Activated T-cell treated with anti-CD3 and anti-CD28 coated beads, Interleukin-2, amount 50 U/mL, for 4 hours (primary cell): ENCODE measurements at regions not wholly inside any gene's neighbourhood (a gene's known extent, or its start where the extent isn't known, plus 50 kb on each side); places are given as distances from the start of the nearest gene placed in this dataset.

Experiments used
- ATAC-seq, 2 donors: fragments of 200-7000 bp; cut with Tn5 transposase; one replicate each; pipeline ENCODE4 v1.10.0; 2021
- DNase-seq: peaks from one replicate; pipeline ENCODE4 v3.0.0-alpha.2; 2020
- H3K27me3 Mint-ChIP-seq: one replicate; pipeline ENCODE4 v1.8.0; 2021; ENCODE audit warnings: low read depth, mixed read lengths
- H3K36me3 Mint-ChIP-seq: one replicate; pipeline ENCODE4 v1.8.0; 2022; ENCODE audit warnings: mixed read lengths; ENCODE audit not compliant: insufficient read depth
- H3K4me1 Mint-ChIP-seq: one replicate; pipeline ENCODE4 v1.8.0; 2021; ENCODE audit warnings: low read depth, mixed read lengths
- H3K4me3 Mint-ChIP-seq: one replicate; pipeline ENCODE4 v1.8.0; 2021; ENCODE audit warnings: mild to moderate bottlenecking, moderate library complexity, mixed read lengths
- H3K9me3 Mint-ChIP-seq: one replicate; pipeline ENCODE4 v1.8.0; 2021; ENCODE audit warnings: mixed read lengths

DNA sequence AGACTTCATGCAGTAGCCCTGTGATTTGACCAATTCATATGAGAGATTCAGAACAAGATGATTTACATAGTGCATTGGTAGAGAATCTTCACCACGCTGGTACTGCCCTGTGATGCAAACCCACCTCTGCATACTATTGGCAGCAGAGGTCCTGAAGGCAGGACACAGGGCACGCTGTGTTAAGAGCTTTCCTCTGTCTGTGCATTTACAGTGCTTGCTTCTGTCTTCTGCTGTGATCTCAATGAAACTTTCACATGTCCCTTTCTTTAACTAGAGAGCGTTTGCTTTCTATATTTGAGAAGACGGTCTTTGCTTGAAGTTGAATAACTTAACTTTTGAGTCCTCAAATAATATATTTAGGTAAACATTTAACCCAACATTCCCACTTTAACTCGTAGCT is 219.0 kb upstream of the SPRY2 start:
- Mint-ChIP-seq H3K36me3 (no peaks in the 10 kb centered on the region), H3K27me3 (no peaks in the 10 kb centered on the region), H3K9me3 (peaks cover 2% of the 10 kb centered on the region), H3K4me3 (no peak overlapping the region), H3K4me1 (no peaks in the 10 kb centered on the region)
- DNase-seq (no peak), ATAC-seq (no peak)

DNA sequence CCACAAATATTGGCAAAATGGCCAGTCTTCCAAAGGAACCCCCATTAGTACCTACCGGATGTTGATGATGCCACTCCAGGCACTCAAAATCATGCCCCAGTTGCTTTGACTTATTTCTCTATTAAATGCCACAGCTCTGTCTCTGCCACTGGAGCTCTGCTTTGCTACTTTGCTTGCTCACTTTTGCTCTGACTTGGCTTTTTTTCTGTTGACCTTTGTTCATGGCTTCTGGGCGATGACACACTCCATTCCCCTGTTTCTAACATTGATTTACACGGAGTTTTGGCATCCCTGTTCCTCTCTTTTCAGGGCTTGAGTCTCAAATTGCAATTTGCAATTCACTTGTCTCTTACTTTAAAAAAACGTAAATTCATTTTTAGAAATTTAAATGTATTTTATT is 217.1 kb upstream of the SPRY2 start:
- Mint-ChIP-seq H3K4me3 (no peak overlapping the region), H3K36me3 (no peaks in the 10 kb centered on the region), H3K4me1 (no peaks in the 10 kb centered on the region), H3K27me3 (no peaks in the 10 kb centered on the region), H3K9me3 (peaks cover 5% of the 10 kb centered on the region)
- DNase-seq = no peak
- ATAC-seq = no peak

DNA sequence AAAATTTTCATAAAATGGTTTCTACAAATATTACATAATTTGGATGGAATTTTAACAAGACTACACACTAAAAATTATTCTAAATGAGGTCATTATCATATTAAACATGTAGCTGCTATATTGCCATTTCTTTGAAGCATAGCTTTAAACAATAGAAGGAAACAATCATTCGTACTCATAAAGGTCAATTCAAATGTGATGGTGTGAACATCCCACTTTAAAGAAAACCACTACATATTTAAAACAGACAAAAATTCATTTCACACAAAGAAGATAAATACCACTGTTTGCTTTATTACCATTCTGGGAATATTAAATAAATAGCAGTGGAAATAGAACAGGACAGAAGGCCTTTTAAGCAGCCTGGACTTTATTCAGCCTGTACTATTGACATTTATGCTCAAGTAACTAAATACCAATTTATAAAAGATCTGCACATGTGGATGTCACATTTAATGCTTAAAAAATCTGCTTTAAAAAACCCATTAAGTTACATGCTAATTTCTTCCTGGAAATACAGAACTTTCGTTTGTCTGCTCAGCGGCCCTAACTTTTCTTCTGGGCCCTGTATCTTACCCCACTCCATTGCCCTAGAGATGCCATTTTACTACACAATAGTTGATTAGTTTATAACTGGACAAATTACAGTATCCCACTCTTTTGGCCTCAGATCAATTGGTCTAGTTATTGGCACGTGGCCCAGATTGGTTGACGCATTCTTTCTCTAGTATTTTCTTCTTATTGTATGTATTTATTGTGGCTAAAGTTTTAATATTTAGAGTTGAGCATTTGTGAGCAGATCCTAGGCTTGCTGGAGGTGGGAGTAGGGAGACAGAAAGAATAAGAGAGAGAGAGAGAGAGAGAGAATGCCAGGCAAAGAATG is 215.1 kb upstream of the SPRY2 start:
- ATAC-seq (no peak), DNase-seq (no peak)
- no peaks in the 10 kb centered on the region for H3K27me3 Mint-ChIP-seq
- H3K4me3 Mint-ChIP-seq = no peak overlapping the region
- H3K36me3 Mint-ChIP-seq = no peaks in the 10 kb centered on the region
- peaks cover 5% of the 10 kb centered on the region for H3K9me3 Mint-ChIP-seq
- no peaks in the 10 kb centered on the region for H3K4me1 Mint-ChIP-seq

DNA sequence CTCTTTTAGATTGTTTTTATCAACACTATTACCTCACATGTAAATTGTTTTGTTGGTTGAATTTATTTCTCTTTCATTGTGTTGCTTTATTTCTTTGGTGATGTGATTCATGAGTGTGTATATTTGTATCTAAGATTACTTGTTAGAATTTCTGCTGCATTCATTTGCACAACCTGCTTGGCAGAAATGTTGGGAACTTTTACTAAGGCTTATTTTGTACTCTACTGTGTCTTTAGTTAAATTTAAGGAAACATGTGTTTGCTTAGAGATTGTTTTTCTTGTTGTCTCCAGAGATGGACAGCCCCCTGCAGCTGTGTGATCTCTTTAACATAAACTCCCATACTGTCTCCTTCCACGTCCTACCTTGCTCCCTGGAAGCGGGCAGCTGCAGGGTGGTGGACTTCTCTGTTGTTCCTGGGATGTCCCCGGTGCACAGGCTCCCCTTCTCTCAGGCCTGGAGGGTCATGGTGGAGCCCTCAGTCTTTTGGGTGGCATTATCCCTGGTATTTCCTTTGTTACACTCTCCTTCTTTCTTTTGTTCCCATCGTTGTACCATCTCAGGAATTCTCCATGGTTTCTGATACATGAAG is 212.0 kb upstream of the SPRY2 start:
- H3K36me3 Mint-ChIP-seq = no peaks in the 10 kb centered on the region
- H3K9me3 Mint-ChIP-seq = peaks cover 5% of the 10 kb centered on the region

DNA sequence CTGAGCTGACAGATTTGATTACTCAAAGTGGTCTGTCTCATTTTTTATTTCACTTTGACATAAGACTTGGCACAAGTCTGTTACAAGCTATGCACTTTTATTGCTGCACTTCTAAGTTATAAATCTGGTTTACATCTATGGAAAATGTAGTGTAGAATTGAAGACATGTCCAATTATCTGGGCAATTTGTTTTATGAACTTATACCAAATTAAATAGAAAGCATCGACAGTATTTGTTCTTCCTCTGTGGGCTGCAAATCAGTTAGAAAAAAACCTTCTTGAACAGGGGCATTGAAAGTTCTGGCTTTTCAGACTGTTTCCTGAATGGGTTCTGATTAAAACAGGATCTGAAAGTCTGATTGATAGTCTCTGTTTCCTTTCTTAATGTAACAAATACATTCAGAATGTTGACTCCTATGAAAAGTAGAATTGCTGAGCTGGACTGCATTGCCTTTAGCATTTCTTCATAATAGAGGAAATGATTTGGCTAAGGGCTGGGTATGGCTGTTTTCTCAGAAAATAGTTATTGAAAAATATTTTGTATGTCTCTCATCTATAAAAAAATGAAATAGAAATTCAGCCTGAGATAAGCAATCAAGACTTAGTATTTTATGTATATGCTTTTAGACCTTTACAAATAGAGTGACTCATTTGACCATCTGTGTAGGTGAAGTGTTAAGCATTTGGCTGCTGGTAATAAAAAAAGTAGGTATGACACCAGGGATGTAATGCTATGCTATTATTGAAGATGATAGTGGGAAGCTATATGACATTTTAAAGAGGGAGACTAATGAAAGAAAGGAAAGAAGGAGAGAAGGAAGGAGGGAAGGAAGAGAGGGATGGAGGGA is 210.9 kb upstream of the SPRY2 start:
- H3K4me3 Mint-ChIP-seq = no peak overlapping the region
- H3K27me3 Mint-ChIP-seq = no peaks in the 10 kb centered on the region
- ATAC-seq (no peak), DNase-seq (no peak)
- peaks cover 5% of the 10 kb centered on the region for H3K9me3 Mint-ChIP-seq
- H3K4me1 Mint-ChIP-seq = no peaks in the 10 kb centered on the region
- H3K36me3 Mint-ChIP-seq = no peaks in the 10 kb centered on the region

More for the DNA sequence above, 212.0 kb upstream of the SPRY2 start:
- no peak for ATAC-seq
- H3K4me1 Mint-ChIP-seq = no peaks in the 10 kb centered on the region
- H3K27me3 Mint-ChIP-seq = no peaks in the 10 kb centered on the region
- no peak overlapping the region for H3K4me3 Mint-ChIP-seq
- no peak for DNase-seq

DNA sequence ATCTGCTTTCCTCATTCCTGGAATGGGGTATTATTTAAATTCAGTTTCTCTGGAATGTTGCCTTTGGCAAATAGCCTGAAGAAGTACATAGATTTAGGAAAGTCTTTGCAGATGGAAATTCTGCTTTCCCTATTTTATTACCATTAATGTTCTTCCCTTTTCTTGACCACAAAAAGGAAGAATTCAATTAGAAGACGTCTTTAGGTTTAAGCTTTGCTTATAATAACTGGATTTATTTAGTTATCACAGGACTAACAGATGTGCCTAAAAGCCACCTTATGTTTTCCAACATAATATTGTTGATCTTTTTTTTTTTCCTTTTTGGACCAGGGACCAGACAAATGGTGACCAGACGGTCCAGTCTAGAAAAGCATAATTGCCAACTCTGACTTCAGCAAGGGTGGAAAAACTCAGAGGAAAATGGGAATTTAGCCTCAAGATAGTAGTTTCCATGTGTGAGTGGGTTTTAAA is 210.1 kb upstream of the SPRY2 start:
- H3K36me3 Mint-ChIP-seq = no peaks in the 10 kb centered on the region
- no peak for DNase-seq
- no peak for ATAC-seq
- no peaks in the 10 kb centered on the region for H3K27me3 Mint-ChIP-seq
- H3K4me1 Mint-ChIP-seq = no peaks in the 10 kb centered on the region
- peaks cover 5% of the 10 kb centered on the region for H3K9me3 Mint-ChIP-seq
- H3K4me3 Mint-ChIP-seq = no peak overlapping the region

DNA sequence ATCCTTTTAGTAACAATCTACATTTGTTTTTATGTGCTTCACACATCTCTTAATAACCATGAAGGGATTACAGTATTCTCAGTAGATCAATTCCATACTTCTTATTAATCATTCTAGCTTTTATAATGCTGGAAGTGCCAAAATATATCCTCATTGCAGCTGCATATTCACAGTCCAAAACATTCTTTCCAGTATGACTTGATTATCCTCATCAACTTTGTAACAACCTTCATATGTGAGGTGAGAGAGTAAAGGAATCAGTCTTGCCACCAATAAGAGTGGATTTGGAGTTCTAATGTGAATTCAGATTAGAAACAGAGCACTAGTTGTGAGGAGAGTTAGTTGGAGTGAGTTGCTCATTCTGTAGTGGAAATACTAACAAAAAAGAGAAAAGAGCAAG is 208.0 kb upstream of the SPRY2 start:
- H3K27me3 Mint-ChIP-seq = no peaks in the 10 kb centered on the region
- no peak overlapping the region for H3K4me3 Mint-ChIP-seq
- H3K4me1 Mint-ChIP-seq = no peaks in the 10 kb centered on the region
- no peaks in the 10 kb centered on the region for H3K36me3 Mint-ChIP-seq
- DNase-seq (no peak), ATAC-seq (no peak)
- H3K9me3 Mint-ChIP-seq = no peaks in the 10 kb centered on the region

DNA sequence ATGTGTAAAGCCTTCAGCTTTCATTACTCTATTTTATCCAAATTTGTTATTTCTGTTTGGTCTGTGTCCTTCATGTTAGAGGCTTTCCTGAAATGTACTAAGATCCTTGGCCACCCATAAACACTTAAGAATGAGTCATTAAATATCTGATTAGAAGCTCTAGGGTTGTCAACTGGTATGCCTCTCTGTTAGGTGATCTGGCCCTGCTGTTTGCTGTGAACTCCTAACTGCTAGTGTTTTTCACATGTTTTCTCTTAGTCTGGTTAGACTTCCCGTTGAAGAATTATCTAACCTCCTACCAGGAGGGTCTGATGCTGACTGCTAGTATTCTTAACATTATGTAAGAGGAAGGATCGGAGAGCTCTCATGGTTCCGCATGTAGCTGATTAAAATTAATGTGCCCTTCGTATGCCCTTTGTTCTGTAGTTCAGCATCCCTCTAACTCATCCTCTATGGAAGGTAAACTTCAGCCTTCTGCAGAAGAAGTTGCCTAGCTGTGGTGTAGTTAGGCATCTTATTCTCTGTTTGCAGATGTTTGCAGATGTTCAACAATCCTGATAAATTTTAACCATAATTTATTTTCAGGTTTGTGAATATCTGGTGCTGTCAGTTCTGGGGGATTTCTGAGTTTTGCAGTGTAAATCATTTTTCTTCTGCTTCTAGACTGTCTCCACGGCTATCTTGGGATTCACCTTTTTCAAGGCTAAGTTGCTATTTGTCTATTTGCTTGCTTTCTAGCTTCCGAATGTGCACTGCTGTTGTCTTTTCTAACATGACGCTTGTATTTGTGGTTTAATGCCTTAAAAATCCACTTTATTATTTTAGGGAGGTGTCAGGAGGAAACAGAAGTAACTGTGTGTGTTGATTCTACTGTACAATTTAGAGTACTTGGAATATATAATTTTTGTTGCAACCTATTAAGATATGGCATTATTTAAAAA is 207.2 kb upstream of the SPRY2 start:
- Mint-ChIP-seq H3K4me3 (no peak overlapping the region), H3K4me1 (no peaks in the 10 kb centered on the region), H3K9me3 (no peaks in the 10 kb centered on the region), H3K36me3 (no peaks in the 10 kb centered on the region), H3K27me3 (no peaks in the 10 kb centered on the region)
- no peak for DNase-seq
- ATAC-seq = no peak

DNA sequence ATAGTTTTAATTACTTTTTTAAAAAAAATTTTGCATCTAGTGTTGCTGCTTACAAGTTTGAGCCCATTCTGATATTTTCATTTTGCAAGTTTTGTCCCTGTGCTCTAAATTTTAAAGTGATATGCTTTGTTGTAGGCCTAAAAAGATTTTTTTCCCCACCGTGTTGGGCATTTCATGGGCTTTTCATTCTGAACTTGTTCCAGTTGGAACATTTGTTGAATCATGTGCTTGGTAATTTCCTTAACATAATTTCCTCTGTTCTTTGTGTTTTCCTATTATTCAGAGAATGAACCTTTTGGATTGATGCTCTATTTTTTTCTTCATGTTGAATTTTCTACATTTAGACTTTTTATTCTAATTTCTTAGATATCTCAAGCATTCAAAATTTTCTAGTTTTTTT is 206.4 kb upstream of the SPRY2 start:
- ATAC-seq (no peak), DNase-seq (no peak)
- Mint-ChIP-seq H3K27me3 (no peaks in the 10 kb centered on the region), H3K9me3 (no peaks in the 10 kb centered on the region), H3K4me1 (no peaks in the 10 kb centered on the region), H3K4me3 (no peak overlapping the region), H3K36me3 (no peaks in the 10 kb centered on the region)

DNA sequence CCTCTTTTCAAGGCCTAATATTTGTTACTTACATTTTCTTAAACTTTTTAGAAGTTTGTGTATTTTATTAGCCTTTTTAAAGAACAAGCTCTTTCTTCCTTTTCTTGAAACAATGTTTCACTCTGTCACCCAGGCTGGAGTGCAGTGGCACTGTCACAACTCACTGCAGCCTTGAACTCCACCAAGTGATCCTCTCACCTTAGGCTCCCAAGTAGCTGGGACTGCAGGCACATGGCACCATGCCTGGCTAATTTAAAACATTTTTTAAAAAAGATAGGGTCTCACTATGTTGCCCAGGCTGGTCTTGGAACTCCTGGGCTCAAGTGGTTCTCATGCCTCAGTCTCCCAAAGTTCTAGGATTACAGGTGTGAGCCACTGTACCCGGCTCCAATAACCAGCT is 192.2 kb upstream of the SPRY2 start:
- peaks cover 10% of the 10 kb centered on the region for H3K9me3 Mint-ChIP-seq
- no peaks in the 10 kb centered on the region for H3K36me3 Mint-ChIP-seq
- H3K27me3 Mint-ChIP-seq = no peaks in the 10 kb centered on the region
- H3K4me1 Mint-ChIP-seq = no peaks in the 10 kb centered on the region
- DNase-seq = no peak
- ATAC-seq = no peak
- no peak overlapping the region for H3K4me3 Mint-ChIP-seq

DNA sequence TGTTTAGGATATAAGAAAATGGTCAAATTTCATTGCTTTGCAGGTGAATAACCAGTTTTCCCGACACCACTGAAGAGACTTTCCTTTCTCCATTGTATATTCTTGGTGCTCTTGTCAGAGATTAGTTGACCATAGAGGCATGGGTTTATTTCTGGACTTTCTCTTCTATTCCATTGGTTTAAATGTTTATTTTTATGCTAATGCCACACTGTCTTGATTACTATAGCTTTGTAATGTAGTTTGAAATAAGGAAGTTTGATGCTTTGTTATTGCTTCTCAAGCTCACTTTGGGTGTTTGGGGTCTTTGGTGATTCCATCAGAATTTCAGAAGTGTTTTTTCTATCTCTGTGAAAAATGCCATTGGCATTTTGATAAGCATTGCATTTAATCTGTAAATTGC is 190.0 kb upstream of the SPRY2 start:
- Mint-ChIP-seq H3K4me3 (no peak overlapping the region), H3K9me3 (peaks cover 9% of the 10 kb centered on the region), H3K4me1 (no peaks in the 10 kb centered on the region), H3K27me3 (no peaks in the 10 kb centered on the region), H3K36me3 (no peaks in the 10 kb centered on the region)
- ATAC-seq = no peak
- no peak for DNase-seq

DNA sequence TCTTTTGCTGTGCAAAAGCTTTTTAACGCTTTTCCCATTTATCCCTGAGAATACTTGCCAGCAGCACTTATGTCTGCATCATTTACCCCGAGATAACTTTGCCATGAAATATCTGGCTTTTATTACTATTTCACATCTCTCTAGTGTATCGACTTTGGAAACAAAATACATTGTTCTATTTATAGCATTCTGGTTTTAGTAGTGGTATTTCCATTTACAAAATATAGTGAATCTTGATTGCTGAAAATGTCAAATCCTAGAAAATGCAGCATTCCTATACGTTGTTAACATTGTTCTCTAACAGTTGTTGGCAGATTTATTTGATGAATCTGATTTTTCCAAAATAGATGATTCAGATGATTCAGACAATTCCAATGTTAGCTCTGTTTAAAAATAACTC is 189.3 kb upstream of the SPRY2 start:
- no peak for DNase-seq
- H3K27me3 Mint-ChIP-seq = no peaks in the 10 kb centered on the region
- H3K4me1 Mint-ChIP-seq = no peaks in the 10 kb centered on the region
- no peak overlapping the region for H3K4me3 Mint-ChIP-seq
- peaks cover 9% of the 10 kb centered on the region for H3K9me3 Mint-ChIP-seq
- no peak for ATAC-seq
- H3K36me3 Mint-ChIP-seq = no peaks in the 10 kb centered on the region

DNA sequence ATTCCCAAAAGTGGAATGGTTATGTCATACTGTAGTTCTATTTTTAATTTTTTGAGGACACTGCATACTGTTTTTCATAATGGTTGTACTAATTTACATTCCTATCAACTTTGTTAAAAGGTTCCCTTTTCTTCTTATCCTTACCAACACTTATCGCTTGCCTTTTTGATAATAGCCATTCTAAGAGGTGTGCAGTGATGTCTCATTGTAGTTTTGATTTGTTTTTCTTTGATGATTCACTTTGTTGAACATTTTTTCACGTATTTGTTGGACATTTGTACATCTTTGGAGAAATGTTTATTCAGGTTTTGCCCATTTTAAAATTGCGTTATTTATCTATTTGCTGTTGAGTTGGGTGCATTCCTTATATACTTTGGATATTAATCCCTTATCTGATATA is 188.8 kb upstream of the SPRY2 start:
- ATAC-seq = no peak
- Mint-ChIP-seq H3K4me3 (no peak overlapping the region), H3K4me1 (no peaks in the 10 kb centered on the region), H3K36me3 (no peaks in the 10 kb centered on the region), H3K27me3 (no peaks in the 10 kb centered on the region), H3K9me3 (peaks cover 9% of the 10 kb centered on the region)
- no peak for DNase-seq

DNA sequence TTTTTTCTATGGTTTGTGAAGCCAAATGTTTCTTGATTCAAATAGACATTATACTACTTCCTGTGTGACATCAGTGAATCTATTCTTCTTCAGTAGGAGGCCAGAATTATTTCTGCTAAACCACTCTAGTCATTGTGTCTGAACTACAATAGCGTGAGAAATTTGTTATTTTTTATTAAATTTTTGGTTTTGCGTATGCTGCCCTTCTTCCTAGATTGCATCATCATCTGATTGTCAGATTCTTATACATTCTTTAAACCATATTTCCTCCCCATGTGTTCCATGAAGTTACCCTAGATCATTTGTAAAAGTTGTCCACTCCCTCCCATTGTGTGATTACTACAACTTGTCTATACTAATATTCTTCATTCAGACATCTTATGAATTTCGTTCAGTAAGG is 187.8 kb upstream of the SPRY2 start:
- Mint-ChIP-seq H3K36me3 (no peaks in the 10 kb centered on the region), H3K4me1 (no peaks in the 10 kb centered on the region), H3K27me3 (no peaks in the 10 kb centered on the region), H3K4me3 (no peak overlapping the region), H3K9me3 (peaks cover 16% of the 10 kb centered on the region)
- no peak for DNase-seq
- ATAC-seq = no peak
